Left lung (tissue), 4 donors: ENCODE measurements at regions not wholly inside any gene's neighbourhood (a gene's known extent, or its start where the extent isn't known, plus 50 kb on each side); places are given as distances from the start of the nearest gene placed in this dataset.

Experiments used
- ATAC-seq: fragments of 200-7000 bp; cut with Tn5 transposase; one replicate; pipeline ENCODE4 v1.9.1; 2020; ENCODE audit warnings: moderate library complexity
- DNase-seq, 4 donors: peaks; one replicate each; pipeline ENCODE4 v3.0.0-alpha.2; 2013 to 2020
- H3K27ac ChIP-seq, 2 donors: fragments of 200-600 bp; sonication (generic) in 1 of 2; one replicate each; pipeline versions ENCODE4 v1.5.0 to v1.8.0; 2020 to 2021
- H3K27me3 ChIP-seq, 2 donors: fragments of 200-600 bp; sonication (generic) in 1 of 2; one replicate each; pipeline versions ENCODE4 v1.5.0 to v1.8.0; 2020 to 2021
- H3K36me3 ChIP-seq, 2 donors: fragments of 200-600 bp; sonication (generic) in 1 of 2; one replicate each; pipeline versions ENCODE4 v1.5.0 to v1.8.0; 2020 to 2021
- H3K4me1 ChIP-seq, 2 donors: fragments of 200-600 bp; one replicate each; pipeline ENCODE4 v1.8.0; 2021
- H3K4me3 ChIP-seq, 2 donors: fragments of 200-600 bp; sonication (generic) in 1 of 2; one replicate each; pipeline versions ENCODE4 v1.5.0 to v1.8.0; 2020 to 2021; ENCODE audit warnings: mild to moderate bottlenecking in 1 of 2
- H3K9me3 ChIP-seq, 2 donors: fragments of 200-600 bp; sonication (generic) in 1 of 2; one replicate each; pipeline versions ENCODE4 v1.5.0 to v1.8.0; 2020 to 2021
- intact Hi-C, 2 donors: fragments of 100-400 bp; cut with DNase I; formaldehyde crosslinking; loops; one replicate each; pipeline versions ENCODE4 v1.11.2 to v1.14.2; 2022
- TF ChIP-seq, protein P1 (sequence below), 2 donors: fragments of 200-600 bp; sonication (generic) in 1 of 2; IDR thresholded peaks; one replicate each; pipeline versions ENCODE4 v1.5.0 to v1.8.0; 2021; ENCODE audit warnings: antibody characterized with exemption in 2 of 2
- donor health status: DM: no; HTN: yes; CAD: no.
- donor health status: DM: no; HTN: no; CAD: no.

DNA sequence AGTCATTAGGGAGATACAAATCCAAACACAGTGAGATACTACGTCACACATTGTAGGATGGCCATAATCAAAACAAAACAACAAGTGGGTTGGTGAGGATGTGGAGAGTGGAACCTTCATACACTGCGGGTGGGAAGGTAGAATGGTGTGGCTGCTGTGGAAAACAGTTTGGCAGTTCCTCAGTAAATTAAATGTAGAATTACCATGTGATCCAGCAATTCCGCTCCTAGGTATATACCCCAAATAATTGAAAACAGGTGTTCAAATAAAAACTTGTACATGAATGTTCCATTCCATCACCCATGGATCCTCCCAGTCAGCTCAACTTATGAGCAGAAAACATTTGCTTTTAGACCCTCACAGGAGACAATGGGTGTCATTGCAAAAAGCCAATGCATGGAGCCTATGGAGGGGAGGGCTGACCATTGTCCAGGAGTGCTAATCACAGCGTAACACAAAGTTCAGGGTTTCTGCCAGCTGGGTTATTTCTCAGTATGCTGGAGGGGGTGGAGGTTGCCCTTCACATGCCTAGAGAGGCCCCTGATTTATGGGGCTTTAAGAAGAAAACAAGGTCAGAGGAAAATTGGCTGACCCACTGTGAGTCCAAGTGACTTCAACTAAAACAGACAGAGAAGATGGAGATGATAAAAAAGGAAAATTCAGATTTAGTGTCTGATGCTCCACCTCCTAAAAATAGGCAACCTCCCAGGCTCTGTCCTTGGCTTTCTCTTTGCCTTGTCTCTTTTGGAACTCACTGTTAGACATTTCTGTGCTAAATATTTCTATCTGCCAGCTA is 124.1 kb downstream of the WDR11 start:
- ATAC-seq = no peak
- TF ChIP-seq, protein P1, sequence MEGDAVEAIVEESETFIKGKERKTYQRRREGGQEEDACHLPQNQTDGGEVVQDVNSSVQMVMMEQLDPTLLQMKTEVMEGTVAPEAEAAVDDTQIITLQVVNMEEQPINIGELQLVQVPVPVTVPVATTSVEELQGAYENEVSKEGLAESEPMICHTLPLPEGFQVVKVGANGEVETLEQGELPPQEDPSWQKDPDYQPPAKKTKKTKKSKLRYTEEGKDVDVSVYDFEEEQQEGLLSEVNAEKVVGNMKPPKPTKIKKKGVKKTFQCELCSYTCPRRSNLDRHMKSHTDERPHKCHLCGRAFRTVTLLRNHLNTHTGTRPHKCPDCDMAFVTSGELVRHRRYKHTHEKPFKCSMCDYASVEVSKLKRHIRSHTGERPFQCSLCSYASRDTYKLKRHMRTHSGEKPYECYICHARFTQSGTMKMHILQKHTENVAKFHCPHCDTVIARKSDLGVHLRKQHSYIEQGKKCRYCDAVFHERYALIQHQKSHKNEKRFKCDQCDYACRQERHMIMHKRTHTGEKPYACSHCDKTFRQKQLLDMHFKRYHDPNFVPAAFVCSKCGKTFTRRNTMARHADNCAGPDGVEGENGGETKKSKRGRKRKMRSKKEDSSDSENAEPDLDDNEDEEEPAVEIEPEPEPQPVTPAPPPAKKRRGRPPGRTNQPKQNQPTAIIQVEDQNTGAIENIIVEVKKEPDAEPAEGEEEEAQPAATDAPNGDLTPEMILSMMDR (IDR thresholded peaks at IDR 0.05) = no peak
- no peak overlapping the region for H3K27ac ChIP-seq
- intact Hi-C loops = no loop called here
- no peak for DNase-seq
- H3K9me3 ChIP-seq = no peaks in the 10 kb centered on the region
- no peak overlapping the region for H3K4me3 ChIP-seq
- peaks cover 3 to 13% of the 10 kb centered on the region in 2 donors for H3K4me1 ChIP-seq
- no peaks in the 10 kb centered on the region for H3K36me3 ChIP-seq
- H3K27me3 ChIP-seq = peaks cover 7 to 79% of the 10 kb centered on the region in 2 donors

DNA sequence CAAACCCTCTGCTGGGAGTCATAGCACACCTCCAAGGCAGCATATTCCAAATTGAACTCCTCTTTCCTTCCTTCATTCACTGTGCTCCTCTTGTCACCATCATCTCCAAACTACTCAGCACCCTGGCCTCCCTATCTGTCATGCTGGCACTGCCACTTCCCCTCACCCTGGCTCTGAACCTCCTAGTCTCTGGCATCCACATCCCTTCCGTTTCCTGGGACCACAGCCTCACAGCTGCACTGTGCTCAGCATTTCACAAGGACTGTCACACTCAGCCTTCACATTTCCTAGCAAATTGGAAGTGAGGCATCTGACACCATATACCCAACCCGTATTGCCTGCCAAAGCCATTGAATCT is 124.7 kb downstream of the WDR11 start:
- H3K27me3 ChIP-seq = peaks cover 7 to 81% of the 10 kb centered on the region in 2 donors
- no peaks in the 10 kb centered on the region for H3K9me3 ChIP-seq
- TF ChIP-seq, protein P1 (IDR thresholded peaks at IDR 0.05) = no peak
- no peak for ATAC-seq
- no peak overlapping the region for H3K4me3 ChIP-seq
- DNase-seq = no peak
- H3K27ac ChIP-seq = no peak overlapping the region
- intact Hi-C loops = no loop called here
- H3K36me3 ChIP-seq = no peaks in the 10 kb centered on the region
- peaks cover 3 to 13% of the 10 kb centered on the region in 2 donors for H3K4me1 ChIP-seq

DNA sequence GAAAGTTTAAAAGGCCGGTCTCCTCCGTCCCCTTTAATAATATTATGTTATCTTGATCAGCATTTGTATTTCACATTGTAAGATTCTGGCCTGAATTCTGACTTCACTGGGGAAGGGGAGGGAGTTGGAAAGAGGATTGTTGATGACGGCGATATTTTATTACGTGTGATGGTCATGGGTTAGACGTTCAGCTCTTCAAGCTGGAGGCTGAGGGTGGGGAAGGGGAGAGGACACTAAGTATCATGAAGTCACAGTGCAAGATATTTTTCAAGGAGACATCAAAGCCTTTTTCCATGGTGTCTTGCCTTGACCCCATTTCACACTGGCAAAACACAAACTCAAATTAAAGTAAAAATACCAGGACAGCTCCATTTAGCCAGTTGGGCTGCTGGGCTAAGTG is 126.7 kb downstream of the WDR11 start:
- TF ChIP-seq, protein P1 (IDR thresholded peaks at IDR 0.05) = no peak
- Histone ChIP-seq H3K27ac (peak overlapping the region; percentile 71 to 85), H3K27me3 (peaks cover 7 to 90% of the 10 kb centered on the region in 2 donors), H3K36me3 (no peaks in the 10 kb centered on the region), H3K9me3 (no peaks in the 10 kb centered on the region), H3K4me3 (peak overlapping the region in 1 of 2 donors; percentile 34), H3K4me1 (peaks cover 8 to 13% of the 10 kb centered on the region in 2 donors)
- intact Hi-C loops = no loop called here
- DNase-seq (peak in 1 of 4 donors; percentile 56), ATAC-seq (no peak)

DNA sequence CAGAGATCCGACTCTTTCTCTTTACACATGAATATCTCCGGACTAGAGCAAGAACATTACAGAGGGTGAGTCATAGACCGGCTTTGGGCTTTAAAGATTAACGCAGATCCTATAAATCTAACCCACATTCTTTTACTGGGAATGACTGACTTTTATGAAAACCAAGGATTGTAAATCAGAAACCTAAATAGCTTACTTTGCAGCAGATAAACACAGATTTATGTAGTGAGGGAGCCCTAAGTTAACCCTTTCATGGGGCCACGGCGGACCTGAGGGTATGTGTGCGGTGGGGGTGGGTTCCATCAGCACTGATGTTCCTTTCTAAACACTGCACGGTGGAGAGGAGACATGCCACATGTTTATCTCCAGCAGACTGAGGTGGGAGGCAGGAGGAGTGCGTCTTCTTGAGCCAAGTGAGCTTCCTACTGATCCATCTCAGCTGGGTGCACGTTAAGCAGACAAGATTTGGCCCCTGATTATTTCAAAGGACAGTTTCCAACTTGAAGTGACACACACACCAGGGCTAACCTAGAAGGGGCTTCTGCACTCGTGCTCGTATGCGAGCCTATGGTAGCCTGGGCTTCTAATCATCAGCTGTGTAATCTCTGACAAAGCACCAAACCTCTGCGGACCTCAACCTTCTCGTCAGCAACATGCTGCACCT is 127.6 kb downstream of the WDR11 start:
- intact Hi-C loops = no loop called here
- Histone ChIP-seq H3K36me3 (no peaks in the 10 kb centered on the region), H3K4me3 (peak overlapping the region; percentile 28 to 34), H3K27ac (peak overlapping the region; percentile 71 to 85), H3K9me3 (no peaks in the 10 kb centered on the region), H3K4me1 (peaks cover 8 to 13% of the 10 kb centered on the region in 2 donors), H3K27me3 (peaks cover 7 to 84% of the 10 kb centered on the region in 2 donors)
- ATAC-seq (peak; percentile 12), DNase-seq (no peak)
- TF ChIP-seq, protein P1 (IDR thresholded peaks at IDR 0.05) = no peak
